Astrocyte (in vitro differentiated cells and primary cell): ENCODE measurements at regions not wholly inside any gene's neighbourhood (a gene's known extent, or its start where the extent isn't known, plus 50 kb on each side); places are given as distances from the start of the nearest gene placed in this dataset.

Source experiments
- DNase-seq: peaks from one replicate; pipeline ENCODE4 v3.0.0-alpha.2; 2010; ENCODE audit warnings: low read depth
- FAIRE-seq: peaks from 2 replicates; lab custom pipeline; 2011; peaks lifted over from hg19 to GRCh38; lab: Jason Lieb, UNC
- H2AFZ ChIP-seq: 2 replicates; pipeline ENCODE4 v1.6.0; 2012; ENCODE audit warnings: low read depth, low read length, inconsistent platforms
- H3K27ac ChIP-seq: 2 replicates; pipeline ENCODE4 v1.5.1; 2011; ENCODE audit warnings: low read depth, low read length, inconsistent platforms
- H3K27me3 ChIP-seq: 2 replicates; pipeline ENCODE4 v1.6.0; 2011; ENCODE audit warnings: low read length, inconsistent platforms; ENCODE audit not compliant: insufficient read depth
- H3K36me3 ChIP-seq: 2 replicates; pipeline ENCODE4 v1.5.1; 2011; ENCODE audit warnings: low read length, inconsistent platforms; ENCODE audit not compliant: insufficient read depth
- H3K4me1 ChIP-seq: 2 replicates; pipeline ENCODE4 v1.5.1; 2011; ENCODE audit warnings: low read length, inconsistent platforms; ENCODE audit not compliant: insufficient read depth
- H3K4me2 ChIP-seq: 2 replicates; pipeline ENCODE4 v1.6.0; 2012; ENCODE audit warnings: low read length, inconsistent platforms
- H3K4me3 ChIP-seq: 2 replicates; pipeline ENCODE4 v1.5.1; 2011; ENCODE audit warnings: low read depth, mild to moderate bottlenecking, low read length, inconsistent platforms; ENCODE audit not compliant: insufficient read depth
- H3K79me2 ChIP-seq: 2 replicates; pipeline ENCODE4 v1.6.0; 2012; ENCODE audit warnings: mild to moderate bottlenecking, low read length, inconsistent platforms; ENCODE audit not compliant: insufficient read depth
- H3K9ac ChIP-seq: 2 replicates; pipeline ENCODE4 v1.6.0; 2012; ENCODE audit warnings: mild to moderate bottlenecking, low read length, inconsistent platforms
- H3K9me3 ChIP-seq: 2 replicates; pipeline ENCODE4 v1.5.1; 2012; ENCODE audit warnings: low read depth, mild to moderate bottlenecking, low read length, inconsistent platforms; ENCODE audit not compliant: insufficient read depth
- H4K20me1 ChIP-seq: 2 replicates; pipeline ENCODE4 v1.6.0; 2012; ENCODE audit warnings: low read length, inconsistent platforms; ENCODE audit not compliant: insufficient read depth
- H3K27ac Mint-ChIP-seq: one replicate; pipeline ENCODE4 v1.8.0; 2021; ENCODE audit warnings: mild to moderate bottlenecking, mixed read lengths; ENCODE audit not compliant: unreplicated experiment
- H3K27me3 Mint-ChIP-seq: one replicate; pipeline ENCODE4 v1.8.0; 2021; ENCODE audit warnings: low read depth, mixed read lengths; ENCODE audit not compliant: unreplicated experiment
- H3K36me3 Mint-ChIP-seq: one replicate; pipeline ENCODE4 v1.8.0; 2021; ENCODE audit warnings: low read depth, mixed read lengths; ENCODE audit not compliant: unreplicated experiment
- H3K4me1 Mint-ChIP-seq: one replicate; pipeline ENCODE4 v1.8.0; 2021; ENCODE audit warnings: low read depth, mixed read lengths; ENCODE audit not compliant: unreplicated experiment
- H3K4me3 Mint-ChIP-seq: one replicate; pipeline ENCODE4 v1.8.0; 2021; ENCODE audit warnings: mild to moderate bottlenecking, moderate library complexity, mixed read lengths; ENCODE audit not compliant: unreplicated experiment
- H3K9me3 Mint-ChIP-seq: one replicate; pipeline ENCODE4 v1.8.0; 2021; ENCODE audit warnings: mild to moderate bottlenecking, mixed read lengths; ENCODE audit not compliant: unreplicated experiment
- EZH2 ChIP-seq: IDR thresholded peaks from 2 replicates; pipeline ENCODE4 v1.6.1; 2012; ENCODE audit warnings: mild to moderate bottlenecking, low read length, inconsistent platforms; ENCODE audit not compliant: insufficient read depth
- TF ChIP-seq, protein P1 (sequence below): IDR thresholded peaks from 2 replicates; pipeline ENCODE4 v1.5.1; 2011; ENCODE audit warnings: low read depth, mild to moderate bottlenecking, inconsistent platforms, low read length, moderate library complexity; ENCODE audit not compliant: insufficient read depth

DNA sequence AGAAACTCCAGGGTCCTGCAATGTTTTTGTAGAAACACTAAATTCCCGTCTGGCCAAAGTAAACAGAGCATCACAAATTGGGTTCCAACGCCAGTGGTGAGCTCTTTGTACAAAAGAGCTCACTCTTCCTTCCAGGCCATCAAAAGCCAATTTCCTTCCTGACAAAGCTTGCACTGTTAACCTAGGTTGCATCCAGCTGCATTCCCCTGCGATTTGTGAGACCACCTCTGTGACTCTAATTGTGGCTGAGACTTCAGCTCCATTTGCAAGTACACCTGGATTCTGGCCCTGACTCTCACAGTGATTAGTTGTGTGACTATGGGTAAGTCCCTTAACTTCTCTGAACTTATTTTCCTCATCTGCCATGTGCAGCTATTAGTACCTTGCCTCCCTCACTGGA is 212.5 kb upstream of the CXorf66 start:
- Mint-ChIP-seq H3K27ac (no peak overlapping the region), H3K9me3 (no peaks in the 10 kb centered on the region), H3K36me3 (no peaks in the 10 kb centered on the region), H3K4me3 (no peak overlapping the region), H3K27me3 (no peaks in the 10 kb centered on the region), H3K4me1 (peaks cover 4% of the 10 kb centered on the region)
- TF ChIP-seq, protein P1, sequence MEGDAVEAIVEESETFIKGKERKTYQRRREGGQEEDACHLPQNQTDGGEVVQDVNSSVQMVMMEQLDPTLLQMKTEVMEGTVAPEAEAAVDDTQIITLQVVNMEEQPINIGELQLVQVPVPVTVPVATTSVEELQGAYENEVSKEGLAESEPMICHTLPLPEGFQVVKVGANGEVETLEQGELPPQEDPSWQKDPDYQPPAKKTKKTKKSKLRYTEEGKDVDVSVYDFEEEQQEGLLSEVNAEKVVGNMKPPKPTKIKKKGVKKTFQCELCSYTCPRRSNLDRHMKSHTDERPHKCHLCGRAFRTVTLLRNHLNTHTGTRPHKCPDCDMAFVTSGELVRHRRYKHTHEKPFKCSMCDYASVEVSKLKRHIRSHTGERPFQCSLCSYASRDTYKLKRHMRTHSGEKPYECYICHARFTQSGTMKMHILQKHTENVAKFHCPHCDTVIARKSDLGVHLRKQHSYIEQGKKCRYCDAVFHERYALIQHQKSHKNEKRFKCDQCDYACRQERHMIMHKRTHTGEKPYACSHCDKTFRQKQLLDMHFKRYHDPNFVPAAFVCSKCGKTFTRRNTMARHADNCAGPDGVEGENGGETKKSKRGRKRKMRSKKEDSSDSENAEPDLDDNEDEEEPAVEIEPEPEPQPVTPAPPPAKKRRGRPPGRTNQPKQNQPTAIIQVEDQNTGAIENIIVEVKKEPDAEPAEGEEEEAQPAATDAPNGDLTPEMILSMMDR, result no peak
- no peak for TF ChIP-seq EZH2
- FAIRE-seq (no peak), DNase-seq (no peak)
- Histone ChIP-seq H3K4me3 (no peak overlapping the region), H3K27me3 (no peaks in the 10 kb centered on the region), H3K36me3 (no peaks in the 10 kb centered on the region), H3K4me2 (no peak overlapping the region), H4K20me1 (no peaks in the 10 kb centered on the region), H3K9ac (no peak overlapping the region), H3K4me1 (peaks cover 7% of the 10 kb centered on the region), H3K79me2 (no peaks in the 10 kb centered on the region), H3K27ac (no peak overlapping the region), H3K9me3 (no peaks in the 10 kb centered on the region), H2AFZ (no peak overlapping the region)

DNA sequence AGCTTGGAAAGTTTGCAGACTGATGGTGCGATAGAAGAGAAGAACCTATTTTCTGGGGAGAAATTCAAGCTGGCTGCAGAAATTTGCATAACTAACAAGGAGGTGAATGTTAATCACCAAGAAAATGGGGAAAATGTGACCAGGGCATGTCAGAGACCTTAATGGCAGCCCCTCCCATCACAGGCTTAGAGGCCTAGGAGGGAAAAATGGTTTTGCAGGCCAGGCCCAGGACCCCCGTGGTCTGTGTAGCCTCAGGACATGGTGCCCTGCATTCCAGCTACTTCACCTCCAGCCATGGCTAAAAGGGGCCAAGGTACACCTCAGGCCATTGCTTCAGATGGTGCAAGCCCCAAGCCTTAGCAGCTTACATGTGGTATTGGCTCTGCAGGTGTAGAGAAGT is 207.1 kb upstream of the CXorf66 start:
- FAIRE-seq, result no peak
- Histone ChIP-seq H3K9ac (no peak overlapping the region), H3K4me1 (no peaks in the 10 kb centered on the region), H3K9me3 (no peaks in the 10 kb centered on the region), H3K27ac (no peak overlapping the region), H3K79me2 (no peaks in the 10 kb centered on the region), H2AFZ (no peak overlapping the region), H3K36me3 (no peaks in the 10 kb centered on the region), H3K4me3 (no peak overlapping the region), H4K20me1 (no peaks in the 10 kb centered on the region), H3K27me3 (no peaks in the 10 kb centered on the region), H3K4me2 (no peak overlapping the region)
- no peaks in the 10 kb centered on the region for H3K36me3 Mint-ChIP-seq
- H3K27ac Mint-ChIP-seq, result no peak overlapping the region
- no peak overlapping the region for H3K4me3 Mint-ChIP-seq
- no peaks in the 10 kb centered on the region for H3K4me1 Mint-ChIP-seq
- DNase-seq, result no peak
- TF ChIP-seq EZH2, result no peak
- TF ChIP-seq, protein P1, result no peak
- no peaks in the 10 kb centered on the region for H3K27me3 Mint-ChIP-seq
- H3K9me3 Mint-ChIP-seq, result peaks cover 4% of the 10 kb centered on the region

DNA sequence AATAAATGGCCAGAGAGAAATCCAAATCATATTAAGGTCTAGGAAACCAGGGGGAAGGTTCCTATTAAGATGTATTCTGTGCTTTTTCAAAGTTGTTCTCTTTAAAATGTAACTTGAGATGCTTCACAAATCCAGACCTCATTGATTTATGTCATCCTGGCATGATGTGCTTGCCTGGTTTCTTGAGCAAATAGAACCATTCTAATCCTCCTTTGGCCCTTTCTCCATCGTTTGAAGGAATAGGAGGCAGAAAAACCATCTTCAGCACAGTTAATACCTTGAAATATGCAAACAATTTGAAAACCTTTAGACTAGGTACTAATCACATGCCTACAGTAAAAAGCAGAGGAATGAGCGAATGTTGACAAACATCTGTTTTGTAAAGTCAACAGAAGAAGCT is 202.2 kb upstream of the CXorf66 start:
- Histone ChIP-seq H3K9me3 (no peaks in the 10 kb centered on the region), H3K9ac (no peak overlapping the region), H3K4me2 (no peak overlapping the region), H3K4me3 (no peak overlapping the region), H3K4me1 (no peaks in the 10 kb centered on the region), H2AFZ (no peak overlapping the region), H4K20me1 (no peaks in the 10 kb centered on the region), H3K27ac (no peak overlapping the region), H3K79me2 (no peaks in the 10 kb centered on the region), H3K27me3 (no peaks in the 10 kb centered on the region), H3K36me3 (no peaks in the 10 kb centered on the region)
- no peak for DNase-seq
- Mint-ChIP-seq H3K9me3 (peaks cover 4% of the 10 kb centered on the region), H3K27ac (no peak overlapping the region), H3K4me1 (no peaks in the 10 kb centered on the region), H3K4me3 (no peak overlapping the region), H3K27me3 (peaks cover 2% of the 10 kb centered on the region), H3K36me3 (no peaks in the 10 kb centered on the region)
- TF ChIP-seq EZH2, result no peak
- TF ChIP-seq, protein P1, result no peak
- FAIRE-seq, result no peak
